Kidney glomerular epithelial cell (primary cell): ENCODE measurements at regions not wholly inside any gene's neighbourhood (a gene's known extent, or its start where the extent isn't known, plus 50 kb on each side); places are given as distances from the start of the nearest gene placed in this dataset.

ENCODE experiments used
- DNase-seq: peaks from one replicate; lab custom pipeline; 2025; lab: John Stamatoyannopoulos, UW

GRCh38 chr14:60563113-60563512, 54.2 kb downstream of the SIX6 start:
- DNase-seq = no peak

- DNase-seq = peak; percentile 81
These were observed 56.3 kb downstream of the SIX6 start for GRCh38 chr14:60565211-60565610.

- DNase-seq = no peak
These were observed 57.2 kb downstream of the SIX6 start for GRCh38 chr14:60566101-60566500.

- no peak for DNase-seq
These were observed 65.1 kb downstream of the SIX6 start for GRCh38 chr14:60573943-60574495.

- no peak for DNase-seq
These were observed 66.1 kb downstream of the SIX6 start for GRCh38 chr14:60575008-60575407.

GRCh38 chr14:60585676-60586075, 63.6 kb downstream of the SIX1 start:
- no peak for DNase-seq

GRCh38 chr14:60589442-60589841, 59.8 kb downstream of the SIX1 start:
- no peak for DNase-seq

- DNase-seq = no peak
These were observed 58.3 kb downstream of the SIX1 start for GRCh38 chr14:60590991-60591414.
